ENCODE measurements at regions not wholly inside any gene's neighbourhood (a gene's known extent, or its start where the extent isn't known, plus 50 kb on each side); places are given as distances from the start of the nearest gene placed in this dataset.

- no peaks in the 10 kb centered on the region for H3K36me3 ChIP-seq (ENCODE audit: insufficient read depth, insufficient read length, low read length)
- DNase-seq (ENCODE audit: low read depth, low spot score), result no peak
- H3K4me1 ChIP-seq (ENCODE audit: insufficient read depth, insufficient read length), result no peaks in the 10 kb centered on the region
- TF ChIP-seq YY1 (IDR thresholded peaks at IDR 0.05; ENCODE audit: insufficient read depth, insufficient read length), result no peak
- TF ChIP-seq SUZ12 (IDR thresholded peaks at IDR 0.05; ENCODE audit: extremely low read depth, insufficient read depth, insufficient read length), result no peak
- TF ChIP-seq ZNF274 (IDR thresholded peaks at IDR 0.05; ENCODE audit: low read depth, low read length), result no peak
- H3K9me3 ChIP-seq (ENCODE audit: insufficient read depth, low read length), result no peaks in the 10 kb centered on the region
- H3K27me3 ChIP-seq (ENCODE audit: insufficient read depth, insufficient read length), result no peaks in the 10 kb centered on the region
- no peak overlapping the region for H3K4me3 ChIP-seq (ENCODE audit: insufficient read length, low read depth)
- no peak overlapping the region for H3K9ac ChIP-seq (ENCODE audit: insufficient read length, low read depth)
Observed at GRCh38 chr12:91577586-91578539, 395.2 kb upstream of the DCN start.

GRCh38 chr12:91576432-91576831, 393.8 kb upstream of the DCN start:
- no peak overlapping the region for H3K9ac ChIP-seq (ENCODE audit: insufficient read length, low read depth)
- no peaks in the 10 kb centered on the region for H3K9me3 ChIP-seq (ENCODE audit: insufficient read depth, low read length)
- no peaks in the 10 kb centered on the region for H3K36me3 ChIP-seq (ENCODE audit: insufficient read depth, insufficient read length, low read length)
- no peak for DNase-seq (ENCODE audit: low read depth, low spot score)
- no peaks in the 10 kb centered on the region for H3K4me1 ChIP-seq (ENCODE audit: insufficient read depth, insufficient read length)
- no peaks in the 10 kb centered on the region for H3K27me3 ChIP-seq (ENCODE audit: insufficient read depth, insufficient read length)
- TF ChIP-seq YY1 (IDR thresholded peaks at IDR 0.05; ENCODE audit: insufficient read depth, insufficient read length) (no peak), ZNF274 (IDR thresholded peaks at IDR 0.05; ENCODE audit: low read depth, low read length) (no peak), SUZ12 (IDR thresholded peaks at IDR 0.05; ENCODE audit: extremely low read depth, insufficient read depth, insufficient read length) (no peak)
- H3K4me3 ChIP-seq (ENCODE audit: insufficient read length, low read depth), result no peak overlapping the region

DNA sequence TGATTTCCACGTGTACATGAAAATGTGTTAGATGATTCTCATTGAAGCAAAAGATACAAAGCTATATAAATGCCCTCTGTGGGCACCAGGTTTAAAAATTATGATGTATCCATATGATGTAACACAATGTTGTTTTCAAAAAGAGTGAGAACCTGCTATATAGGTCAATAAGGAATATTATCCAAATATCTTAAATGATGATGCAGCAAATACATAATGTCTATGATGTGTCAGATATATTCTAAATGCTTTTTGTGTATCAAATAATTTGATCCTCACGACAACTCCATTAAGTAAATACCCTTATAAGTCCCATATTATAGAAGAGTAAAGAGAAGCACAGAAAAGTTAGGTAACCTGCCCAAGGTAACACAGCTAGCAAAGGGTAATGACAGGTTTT, 393.0 kb upstream of the DCN start:
- H3K9ac ChIP-seq (ENCODE audit: insufficient read length, low read depth), result no peak overlapping the region
- H3K9me3 ChIP-seq (ENCODE audit: insufficient read depth, low read length), result no peaks in the 10 kb centered on the region
- H3K4me1 ChIP-seq (ENCODE audit: insufficient read depth, insufficient read length), result no peaks in the 10 kb centered on the region
- no peaks in the 10 kb centered on the region for H3K27me3 ChIP-seq (ENCODE audit: insufficient read depth, insufficient read length)
- no peaks in the 10 kb centered on the region for H3K36me3 ChIP-seq (ENCODE audit: insufficient read depth, insufficient read length, low read length)
- no peak for DNase-seq (ENCODE audit: low read depth, low spot score)
- no peak overlapping the region for H3K4me3 ChIP-seq (ENCODE audit: insufficient read length, low read depth)
- TF ChIP-seq SUZ12 (IDR thresholded peaks at IDR 0.05; ENCODE audit: extremely low read depth, insufficient read depth, insufficient read length) (no peak), YY1 (IDR thresholded peaks at IDR 0.05; ENCODE audit: insufficient read depth, insufficient read length) (no peak), ZNF274 (IDR thresholded peaks at IDR 0.05; ENCODE audit: low read depth, low read length) (no peak)

DNA sequence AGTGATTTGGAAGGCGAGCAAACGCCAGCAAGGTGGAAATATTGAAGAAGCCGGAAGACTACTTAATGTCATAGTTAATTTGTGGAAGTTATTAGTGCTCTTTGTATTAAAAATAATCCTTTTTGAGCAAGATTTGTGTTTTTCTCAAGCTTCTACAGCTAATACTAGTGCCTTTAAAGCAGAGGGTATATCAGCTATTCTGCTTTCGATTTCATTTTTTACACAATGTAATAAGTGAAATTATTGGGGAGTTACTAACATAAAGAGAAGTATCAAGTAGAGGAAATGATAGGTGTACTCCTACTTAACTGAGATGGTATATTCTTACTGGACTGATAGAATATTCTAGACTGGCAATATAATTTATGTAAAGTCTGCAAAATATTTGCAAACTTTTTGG, 392.4 kb upstream of the DCN start:
- no peak overlapping the region for H3K4me3 ChIP-seq (ENCODE audit: insufficient read length, low read depth)
- no peak for DNase-seq (ENCODE audit: low read depth, low spot score)
- no peak for TF ChIP-seq ZNF274 (IDR thresholded peaks at IDR 0.05; ENCODE audit: low read depth, low read length)
- TF ChIP-seq SUZ12 (IDR thresholded peaks at IDR 0.05; ENCODE audit: extremely low read depth, insufficient read depth, insufficient read length), result no peak
- no peak for TF ChIP-seq YY1 (IDR thresholded peaks at IDR 0.05; ENCODE audit: insufficient read depth, insufficient read length)

DNA sequence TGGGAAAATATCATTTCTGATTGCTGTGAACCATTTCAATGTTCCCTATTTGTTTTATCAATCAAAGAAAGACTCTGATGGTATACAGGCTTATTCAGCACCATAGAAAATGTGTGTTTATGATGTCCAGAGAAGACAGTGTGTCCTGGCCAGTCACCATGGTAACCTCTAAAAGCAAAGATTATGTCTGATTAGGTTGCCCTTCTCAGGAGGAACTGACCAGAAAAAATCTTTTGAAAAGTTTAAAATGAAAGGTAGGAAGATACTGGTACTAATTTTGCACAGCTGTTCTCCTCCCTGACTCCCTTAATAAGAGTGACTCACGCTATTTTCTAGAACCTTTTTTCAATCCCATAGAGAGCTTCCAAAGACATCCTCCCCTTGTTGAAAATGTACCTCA, 391.8 kb upstream of the DCN start:
- Histone ChIP-seq H3K4me1 (ENCODE audit: insufficient read depth, insufficient read length) (no peaks in the 10 kb centered on the region), H3K27me3 (ENCODE audit: insufficient read depth, insufficient read length) (no peaks in the 10 kb centered on the region), H3K9ac (ENCODE audit: insufficient read length, low read depth) (no peak overlapping the region), H3K9me3 (ENCODE audit: insufficient read depth, low read length) (no peaks in the 10 kb centered on the region), H3K4me3 (ENCODE audit: insufficient read length, low read depth) (no peak overlapping the region), H3K36me3 (ENCODE audit: insufficient read depth, insufficient read length, low read length) (no peaks in the 10 kb centered on the region)
- no peak for TF ChIP-seq SUZ12 (IDR thresholded peaks at IDR 0.05; ENCODE audit: extremely low read depth, insufficient read depth, insufficient read length)
- TF ChIP-seq YY1 (IDR thresholded peaks at IDR 0.05; ENCODE audit: insufficient read depth, insufficient read length), result no peak
- no peak for DNase-seq (ENCODE audit: low read depth, low spot score)

More for the DNA sequence above, 392.4 kb upstream of the DCN start:
- no peaks in the 10 kb centered on the region for H3K27me3 ChIP-seq (ENCODE audit: insufficient read depth, insufficient read length)
- H3K9ac ChIP-seq (ENCODE audit: insufficient read length, low read depth), result no peak overlapping the region
- H3K36me3 ChIP-seq (ENCODE audit: insufficient read depth, insufficient read length, low read length), result no peaks in the 10 kb centered on the region
- no peaks in the 10 kb centered on the region for H3K9me3 ChIP-seq (ENCODE audit: insufficient read depth, low read length)
- H3K4me1 ChIP-seq (ENCODE audit: insufficient read depth, insufficient read length), result no peaks in the 10 kb centered on the region

- Histone ChIP-seq H3K4me3 (ENCODE audit: insufficient read length, low read depth) (no peak overlapping the region), H3K4me1 (ENCODE audit: insufficient read depth, insufficient read length) (no peaks in the 10 kb centered on the region), H3K9me3 (ENCODE audit: insufficient read depth, low read length) (no peaks in the 10 kb centered on the region), H3K9ac (ENCODE audit: insufficient read length, low read depth) (no peak overlapping the region), H3K36me3 (ENCODE audit: insufficient read depth, insufficient read length, low read length) (no peaks in the 10 kb centered on the region), H3K27me3 (ENCODE audit: insufficient read depth, insufficient read length) (no peaks in the 10 kb centered on the region)
- no peak for TF ChIP-seq YY1 (IDR thresholded peaks at IDR 0.05; ENCODE audit: insufficient read depth, insufficient read length)
- no peak for TF ChIP-seq SUZ12 (IDR thresholded peaks at IDR 0.05; ENCODE audit: extremely low read depth, insufficient read depth, insufficient read length)
- no peak for TF ChIP-seq ZNF274 (IDR thresholded peaks at IDR 0.05; ENCODE audit: low read depth, low read length)
- no peak for DNase-seq (ENCODE audit: low read depth, low spot score)
Observed at GRCh38 chr12:91572869-91573268, 390.3 kb upstream of the DCN start.

DNA sequence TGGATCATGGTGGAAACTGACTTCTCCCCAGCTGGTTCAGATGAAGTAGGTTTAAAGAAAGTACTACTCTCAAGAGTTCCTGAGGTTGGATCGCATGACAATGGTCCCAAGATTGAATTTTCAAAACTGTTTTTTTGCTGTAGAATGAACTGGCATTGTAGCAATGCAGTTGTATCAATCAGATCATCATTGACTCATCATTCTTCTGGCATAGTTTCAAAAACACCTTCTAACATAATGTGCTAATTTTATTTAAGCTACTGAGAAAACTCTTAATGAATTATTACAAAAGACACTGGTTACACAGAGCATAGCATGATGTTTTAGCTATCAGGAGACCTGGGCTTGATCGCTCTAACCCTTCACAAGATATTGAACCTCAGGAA, 384.5 kb upstream of the DCN start:
- Histone ChIP-seq H3K9ac (ENCODE audit: insufficient read length, low read depth) (no peak overlapping the region), H3K36me3 (ENCODE audit: insufficient read depth, insufficient read length, low read length) (no peaks in the 10 kb centered on the region), H3K4me1 (ENCODE audit: insufficient read depth, insufficient read length) (no peaks in the 10 kb centered on the region), H3K27me3 (ENCODE audit: insufficient read depth, insufficient read length) (no peaks in the 10 kb centered on the region), H3K4me3 (ENCODE audit: insufficient read length, low read depth) (no peak overlapping the region), H3K9me3 (ENCODE audit: insufficient read depth, low read length) (no peaks in the 10 kb centered on the region)
- TF ChIP-seq ZNF274 (IDR thresholded peaks at IDR 0.05; ENCODE audit: low read depth, low read length) (no peak), YY1 (IDR thresholded peaks at IDR 0.05; ENCODE audit: insufficient read depth, insufficient read length) (no peak), SUZ12 (IDR thresholded peaks at IDR 0.05; ENCODE audit: extremely low read depth, insufficient read depth, insufficient read length) (no peak)
- no peak for DNase-seq (ENCODE audit: low read depth, low spot score)
